ENCODE measurements at regions not wholly inside any gene's neighbourhood (a gene's known extent, or its start where the extent isn't known, plus 50 kb on each side); places are given as distances from the start of the nearest gene placed in this dataset.
"Not testable (repeated sequence)": the region's sequence is repeated elsewhere in the genome, so short reads cannot be mapped to it uniquely, and the experiment has no call there.

- TF ChIP-seq POLR2A (IDR thresholded peaks at IDR 0.05; ENCODE audit: low read depth, low read length) = no peak
- no peak for TF ChIP-seq FOS (IDR thresholded peaks at IDR 0.05; ENCODE audit: borderline replicate concordance, insufficient read depth, low read length)
- TF ChIP-seq CTCF (IDR thresholded peaks at IDR 0.05; ENCODE audit: extremely low read depth in 1 of 2, insufficient read depth in 1 of 2, low read depth in 1 of 2, low read length in 2 of 2) = no peak
- no peak for TF ChIP-seq GATA2 (IDR thresholded peaks at IDR 0.05; ENCODE audit: insufficient read depth, insufficient read length, low read depth, low read length)
- TF ChIP-seq EZH2 (IDR thresholded peaks at IDR 0.05; ENCODE audit: borderline replicate concordance, low read depth, low read length, severe bottlenecking) = no peak
- TF ChIP-seq MAX (IDR thresholded peaks at IDR 0.05; ENCODE audit: insufficient read depth, insufficient read length) = no peak
- no peak for TF ChIP-seq JUN (IDR thresholded peaks at IDR 0.05; ENCODE audit: borderline replicate concordance, insufficient read depth, insufficient read length, low read depth)
- no peak for TF ChIP-seq POLR2AphosphoS5 (IDR thresholded peaks at IDR 0.05; ENCODE audit: insufficient read depth, low read depth, low read length)
- TF ChIP-seq MYC (IDR thresholded peaks at IDR 0.05; ENCODE audit: low read depth, low read length) = no peak
- H3K9me3 ChIP-seq (replicated peaks; ENCODE audit: control insufficient read depth, insufficient read depth, low read length) = peaks cover 2% of the 10 kb centered on the region
- H3K36me3 ChIP-seq (ENCODE audit: control insufficient read depth in 2 of 2, extremely low read depth in 1 of 2, insufficient read depth in 2 of 2, low read length in 2 of 2) = no peaks in the 10 kb centered on the region
These were observed 537.9 kb upstream of the LRATD1 start for GRCh38 chr2:14094592-14094991.

GRCh38 chr2:14099101-14099500, 533.4 kb upstream of the LRATD1 start:
- CTCF ChIA-PET; intact Hi-C loops (cut with micrococcal nuclease); FAIRE-seq; H3K4me2 ChIP-seq (ENCODE audit: insufficient read depth, low read length); H3K9me1 ChIP-seq (replicated peaks; ENCODE audit: control insufficient read depth, extremely low read depth, insufficient read depth, low read length); H3K36me3 ChIP-seq (ENCODE audit: control insufficient read depth in 2 of 2, extremely low read depth in 1 of 2, insufficient read depth in 2 of 2, low read length in 2 of 2); H3K4me1 ChIP-seq (ENCODE audit: control insufficient read depth, extremely low read depth, insufficient read depth, low read length); BruUV-seq (replicated peaks); H3K9ac ChIP-seq (replicated peaks; ENCODE audit: extremely low read depth, insufficient read depth, low read length); H2AFZ ChIP-seq (ENCODE audit: low read depth, low read length); H3K27ac ChIP-seq (ENCODE audit: insufficient read depth, low read depth, low read length); H4K20me1 ChIP-seq (replicated peaks; ENCODE audit: control insufficient read depth, extremely low read depth, insufficient read depth, low read length); H3K9me3 ChIP-seq (replicated peaks; ENCODE audit: control insufficient read depth, insufficient read depth, low read length); H3K79me2 ChIP-seq (ENCODE audit: control insufficient read depth, insufficient read depth, low read length); H3K27me3 ChIP-seq (ENCODE audit: control insufficient read depth in 2 of 2, insufficient read depth in 2 of 2, low read length in 2 of 2); POLR2A ChIA-PET; DNase-seq (ENCODE audit: low read depth, low spot score); dilution Hi-C loops (cut with MboI; ENCODE audit: extremely low pct_ligation_motif_present, low sequenced_read_pairs); H3K4me3 ChIP-seq (replicated peaks in 1 of 3; ENCODE audit: insufficient read depth in 1 of 3, low read depth in 1 of 3, low read length in 3 of 3): not testable (repeated sequence)

More at GRCh38 chr2:14094592-14094991, 537.9 kb upstream of the LRATD1 start:
- no peak overlapping the region for H3K4me2 ChIP-seq (ENCODE audit: insufficient read depth, low read length)
- no TSS peak for BruUV-seq (replicated peaks)
- no peak overlapping the region for H3K4me3 ChIP-seq (replicated peaks in 1 of 3; ENCODE audit: insufficient read depth in 1 of 3, low read depth in 1 of 3, low read length in 3 of 3)
- intact Hi-C loops (cut with micrococcal nuclease) (no loop called here), dilution Hi-C loops (cut with MboI; ENCODE audit: extremely low pct_ligation_motif_present, low sequenced_read_pairs) (no loop called here)
- H3K9ac ChIP-seq (replicated peaks; ENCODE audit: extremely low read depth, insufficient read depth, low read length) = no peak overlapping the region
- H3K9me1 ChIP-seq (replicated peaks; ENCODE audit: control insufficient read depth, extremely low read depth, insufficient read depth, low read length) = no peaks in the 10 kb centered on the region
- no peaks in the 10 kb centered on the region for H3K27me3 ChIP-seq (ENCODE audit: control insufficient read depth in 2 of 2, insufficient read depth in 2 of 2, low read length in 2 of 2)
- no peak overlapping the region for H2AFZ ChIP-seq (ENCODE audit: low read depth, low read length)
- no peaks in the 10 kb centered on the region for H3K79me2 ChIP-seq (ENCODE audit: control insufficient read depth, insufficient read depth, low read length)
- no peak for DNase-seq (ENCODE audit: low read depth, low spot score)
- H3K27ac ChIP-seq (ENCODE audit: insufficient read depth, low read depth, low read length) = no peak overlapping the region
- no peaks in the 10 kb centered on the region for H3K4me1 ChIP-seq (ENCODE audit: control insufficient read depth, extremely low read depth, insufficient read depth, low read length)
- POLR2A ChIA-PET = no interaction called here
- no peaks in the 10 kb centered on the region for H4K20me1 ChIP-seq (replicated peaks; ENCODE audit: control insufficient read depth, extremely low read depth, insufficient read depth, low read length)
- no peak for FAIRE-seq
- CTCF ChIA-PET = no interaction called here

Data from endothelial cell of umbilical vein (primary cell).